HG03064 (cell line): ENCODE measurements at regions not wholly inside any gene's neighbourhood (a gene's known extent, or its start where the extent isn't known, plus 50 kb on each side); places are given as distances from the start of the nearest gene placed in this dataset.

Experiments
- ATAC-seq: cut with Tn5 transposase; IDR thresholded peaks from one replicate; pipeline ENCODE4 v1.9.1; 2021; ENCODE audit warnings: low read depth; ENCODE audit not compliant: unreplicated experiment

DNA sequence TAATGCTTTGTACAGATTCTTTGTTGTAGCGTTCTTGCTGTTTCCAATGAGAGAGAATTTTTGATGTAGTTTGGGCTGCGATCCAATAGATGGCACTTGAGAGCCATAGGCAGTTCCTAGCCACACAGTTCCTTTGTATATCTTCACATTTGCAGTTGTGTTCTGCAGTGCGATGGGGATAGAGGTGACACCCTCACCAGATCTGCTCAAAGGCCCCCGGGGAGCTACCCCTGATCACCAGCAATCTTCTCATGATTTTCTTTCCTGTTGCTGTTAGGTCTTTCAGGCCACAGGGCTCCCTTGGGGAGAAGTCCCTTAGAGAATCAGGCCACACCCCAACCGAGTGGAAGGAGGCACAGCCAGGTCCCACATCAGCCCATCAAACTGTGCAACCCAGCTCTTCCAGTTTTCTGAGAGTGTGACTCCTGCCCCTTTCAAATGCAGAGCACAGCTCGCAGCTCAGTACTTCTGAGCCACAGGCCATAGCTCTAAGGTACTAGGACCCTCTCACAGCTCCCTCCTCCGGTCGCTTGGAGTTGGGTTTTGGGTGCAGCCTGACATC, 353.7 kb downstream of the SLCO4C1 start:
- ATAC-seq = peak; percentile 77

DNA sequence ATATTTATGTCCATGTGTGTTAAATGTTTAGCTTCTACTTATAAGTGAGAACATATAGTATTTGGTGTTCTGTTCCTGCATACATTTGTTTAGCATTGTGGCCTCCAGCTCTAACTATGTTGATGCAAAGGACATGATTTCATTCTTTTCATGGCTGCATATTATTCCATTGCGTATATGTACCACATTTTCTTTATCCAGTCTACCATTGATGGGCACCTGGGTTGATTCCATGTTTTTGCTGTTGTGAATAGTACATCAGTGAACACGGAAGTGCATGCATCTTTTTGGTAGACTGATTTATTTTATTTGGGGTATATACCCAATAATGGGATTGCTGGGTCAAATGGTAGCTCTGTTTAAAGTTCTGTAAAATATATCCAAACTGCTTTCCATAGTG, 359.0 kb downstream of the SLCO4C1 start:
- no peak for ATAC-seq

DNA sequence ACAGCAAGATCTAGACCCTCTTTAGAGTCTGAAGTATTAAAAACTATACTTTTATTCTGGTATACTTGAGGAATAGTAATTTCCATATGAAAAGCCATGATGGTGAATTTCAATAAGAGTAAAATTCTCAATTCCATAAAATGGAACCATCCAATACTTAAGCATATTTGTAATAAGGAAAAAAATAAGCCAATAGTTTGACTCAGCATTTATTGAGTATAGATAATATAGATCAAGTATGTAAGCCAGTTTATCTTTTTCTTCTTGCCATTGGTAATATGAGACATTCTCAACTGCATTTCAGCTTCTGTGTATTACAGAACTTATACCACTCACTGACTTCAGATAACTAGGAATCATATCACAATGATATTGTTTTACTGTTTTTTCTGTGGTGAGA, 361.0 kb downstream of the SLCO4C1 start:
- no peak for ATAC-seq

DNA sequence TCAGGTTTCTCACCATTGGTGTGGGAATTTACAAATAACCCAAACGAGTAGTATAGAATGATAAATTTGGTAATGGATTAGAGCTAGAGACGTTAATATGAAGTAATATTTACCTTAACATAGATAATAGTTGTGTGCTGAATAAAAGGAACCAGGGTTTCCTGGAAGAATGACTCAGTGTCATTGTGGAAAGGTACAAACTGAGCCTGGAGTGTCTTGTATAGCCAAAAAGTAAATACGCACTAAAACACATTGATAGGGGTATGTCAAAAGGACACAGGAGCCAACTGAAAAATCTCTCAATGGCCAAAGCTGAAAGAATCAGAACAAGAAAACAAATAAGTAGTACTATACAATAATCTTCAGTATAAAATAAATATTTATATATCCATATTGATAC, 363.5 kb downstream of the SLCO4C1 start:
- ATAC-seq = no peak

DNA sequence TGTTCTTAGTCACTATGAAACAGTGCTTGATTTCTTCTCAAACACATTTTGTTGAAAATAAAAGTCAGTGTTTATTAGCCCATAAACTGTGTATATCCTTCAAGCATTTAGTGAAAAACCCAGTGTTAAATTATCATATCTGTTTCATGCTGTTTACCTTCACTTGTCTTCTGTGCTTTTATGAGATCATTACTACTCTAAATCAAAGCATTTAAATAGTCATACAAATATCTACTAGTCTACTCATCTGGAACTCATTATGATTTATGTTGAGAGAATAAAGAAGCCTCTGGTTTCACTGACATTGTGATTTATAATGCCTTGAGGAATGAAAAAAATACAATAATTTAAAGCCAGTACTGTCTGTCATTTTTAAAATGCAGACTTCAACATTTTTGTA, 366.5 kb downstream of the SLCO4C1 start:
- ATAC-seq = no peak

GRCh38 chr5:101917166-101917565, 378.9 kb downstream of the SLCO4C1 start:
- no peak for ATAC-seq

- ATAC-seq = no peak
These were observed 380.5 kb downstream of the SLCO4C1 start for GRCh38 chr5:101915554-101915953.

GRCh38 chr5:101904736-101905135, 391.3 kb downstream of the SLCO4C1 start:
- ATAC-seq = no peak

GRCh38 chr5:101897914-101898313, 398.2 kb downstream of the SLCO4C1 start:
- ATAC-seq = no peak

GRCh38 chr5:101894985-101895384, 401.1 kb downstream of the SLCO4C1 start:
- ATAC-seq = no peak

DNA sequence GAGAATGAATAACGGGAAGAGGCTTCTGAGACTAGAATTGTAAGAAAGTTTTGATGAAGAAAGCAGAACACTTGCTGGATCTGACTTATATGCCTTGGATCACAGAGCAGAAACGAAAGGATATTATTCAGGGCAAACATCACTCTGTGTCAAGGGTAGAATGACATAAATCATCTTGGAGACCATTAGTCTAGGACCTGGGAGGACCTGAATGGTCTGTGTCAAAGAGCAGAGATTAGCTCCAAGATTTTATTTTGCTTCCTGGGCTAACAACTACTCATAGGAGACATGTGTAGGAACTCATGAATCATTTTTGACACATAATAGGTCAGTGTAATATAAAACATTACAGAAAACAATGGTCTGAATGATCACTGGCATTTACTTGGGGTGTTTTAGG, 417.9 kb downstream of the SLCO4C1 start:
- no peak for ATAC-seq

GRCh38 chr5:101877451-101877850, 418.6 kb downstream of the SLCO4C1 start:
- ATAC-seq = no peak

DNA sequence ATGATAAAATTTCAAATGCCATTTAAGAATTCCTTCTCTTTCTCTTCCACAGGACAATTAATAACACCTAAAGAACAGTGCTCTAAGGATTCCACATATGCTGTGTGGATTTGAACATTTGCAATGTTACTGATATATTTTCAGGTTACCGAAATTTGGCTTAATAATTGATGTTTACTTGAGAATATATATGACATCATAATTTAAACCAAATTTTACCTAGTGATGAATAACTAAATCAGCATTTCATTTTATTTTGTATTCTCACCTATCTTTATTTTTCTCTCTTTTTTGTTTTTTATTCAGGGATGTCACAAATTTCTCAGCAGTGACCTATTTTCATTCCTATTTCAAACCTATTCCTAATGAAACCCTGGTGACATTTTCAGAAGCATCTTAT, 429.6 kb downstream of the SLCO4C1 start:
- no peak for ATAC-seq

- ATAC-seq = no peak
These were observed 435.5 kb downstream of the SLCO4C1 start for GRCh38 chr5:101860563-101860962.

DNA sequence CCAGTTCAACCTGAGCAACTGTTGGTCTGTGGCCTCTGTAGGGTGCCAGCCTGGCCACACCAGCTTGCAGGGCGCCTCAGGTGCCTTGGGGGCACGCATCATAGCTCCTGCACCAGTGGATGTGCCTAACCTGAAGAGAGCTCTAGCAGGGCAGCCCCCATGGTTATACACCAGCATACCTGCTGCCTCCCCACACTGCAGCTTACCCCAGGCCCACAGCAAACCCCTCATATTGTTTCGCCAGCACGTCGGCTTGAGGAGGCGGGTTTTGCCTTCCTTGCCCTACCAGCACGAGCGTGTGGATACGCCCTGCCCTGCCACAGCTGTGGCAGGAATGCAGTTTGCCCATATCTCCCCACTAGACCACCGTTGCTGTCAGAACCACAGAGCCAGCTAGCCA, 435.9 kb downstream of the SLCO4C1 start:
- no peak for ATAC-seq

- no peak for ATAC-seq
These were observed 449.6 kb downstream of the SLCO4C1 start for GRCh38 chr5:101846496-101846895.

DNA sequence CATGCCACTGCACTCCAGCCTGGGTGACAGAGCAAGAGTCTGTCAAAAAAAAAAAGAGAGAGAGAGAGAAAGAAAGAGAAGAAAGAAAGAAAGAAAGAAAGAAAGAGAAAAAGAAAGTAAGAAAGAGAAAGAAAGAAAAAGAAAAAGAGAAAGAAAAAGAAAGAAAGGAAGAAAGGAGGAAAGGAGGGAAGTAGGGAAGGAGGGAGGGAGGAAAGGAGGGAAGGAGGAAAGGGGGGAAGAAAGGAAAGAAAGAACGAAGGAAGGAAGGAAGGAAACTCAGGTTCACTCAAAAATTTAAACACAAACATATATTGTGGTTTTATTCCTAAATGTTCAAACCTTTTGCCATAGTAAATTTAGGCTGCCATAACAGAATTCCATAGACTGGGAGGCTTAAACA, 453.0 kb downstream of the SLCO4C1 start:
- ATAC-seq = no peak

DNA sequence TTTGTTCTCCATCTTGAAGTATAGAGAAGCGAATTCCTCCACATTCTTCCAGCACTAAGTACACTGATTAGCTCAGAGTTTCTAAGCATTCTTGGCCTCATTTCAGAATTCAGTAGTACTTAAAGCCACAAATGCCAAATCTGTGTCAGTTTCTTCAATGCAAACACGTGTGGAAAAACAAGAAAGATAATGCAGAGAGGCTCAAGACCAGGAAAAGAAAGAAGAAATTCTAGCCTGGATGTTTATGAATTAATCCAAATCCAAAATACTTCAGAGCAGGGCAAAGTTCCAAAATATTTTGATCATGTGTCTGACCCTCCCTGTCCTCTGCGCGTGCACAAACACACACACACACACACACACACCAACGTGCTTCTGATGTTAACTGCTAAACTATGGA, 457.6 kb downstream of the SLCO4C1 start:
- no peak for ATAC-seq

DNA sequence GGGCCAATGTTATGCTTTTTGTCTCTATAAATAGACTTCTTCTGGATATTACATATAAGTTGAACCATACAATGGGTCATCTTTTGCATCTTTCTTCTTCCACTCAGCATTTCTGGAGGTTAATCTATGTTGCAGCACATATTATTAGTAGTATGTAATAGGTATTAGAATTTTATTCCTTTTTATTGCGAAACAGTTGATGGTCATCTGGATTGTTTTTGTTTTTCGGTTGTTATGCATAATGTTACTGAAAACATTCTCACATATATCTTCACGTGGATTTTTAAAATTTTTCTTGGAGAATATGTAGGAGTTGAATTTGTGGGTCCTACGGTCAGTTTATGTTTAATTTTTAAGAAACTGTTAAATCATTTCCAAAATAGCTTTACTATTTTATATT, 466.8 kb downstream of the SLCO4C1 start:
- ATAC-seq = no peak

- ATAC-seq = no peak
These were observed 484.6 kb downstream of the SLCO4C1 start for GRCh38 chr5:101811466-101811865.

- ATAC-seq = no peak
These were observed 489.7 kb downstream of the SLCO4C1 start for GRCh38 chr5:101806410-101806809.

DNA sequence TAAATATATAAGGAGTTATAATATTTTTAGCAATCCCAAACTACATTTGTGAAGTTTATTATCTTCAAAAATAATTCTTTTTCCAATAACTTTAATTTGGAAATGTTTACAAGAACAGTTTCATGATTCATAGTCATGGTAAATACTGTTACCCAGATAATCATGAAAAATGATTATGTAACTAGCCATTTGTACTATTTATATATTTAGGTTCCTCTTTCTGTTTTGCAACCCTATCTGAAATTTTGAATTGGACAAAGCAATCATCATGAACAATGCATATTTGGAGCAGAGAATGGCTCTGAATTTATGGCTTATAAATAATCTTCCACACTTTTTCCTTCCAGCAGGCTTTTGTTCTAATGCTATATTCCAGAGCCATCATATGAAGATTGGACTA, 499.7 kb downstream of the SLCO4C1 start:
- no peak for ATAC-seq

DNA sequence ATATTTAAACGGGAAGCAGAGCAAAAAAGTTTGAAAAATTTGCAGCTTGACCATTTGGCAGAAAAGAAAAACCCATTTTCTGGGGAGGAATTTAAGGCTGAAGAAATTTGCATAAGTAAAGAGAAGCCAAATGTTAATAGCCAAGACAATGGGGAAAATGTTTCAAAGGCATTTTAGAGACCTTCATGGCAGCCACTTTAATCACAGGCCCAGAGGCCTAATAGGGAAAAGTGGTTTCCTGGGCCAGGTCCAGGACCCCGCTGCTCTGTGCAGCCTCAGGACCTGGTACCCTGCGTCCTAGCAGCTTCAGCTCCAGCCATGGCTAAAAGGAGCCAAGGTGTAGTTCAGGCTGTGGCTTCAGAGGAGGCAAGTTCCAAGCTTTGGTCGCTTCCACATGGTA, 507.3 kb downstream of the SLCO4C1 start:
- ATAC-seq = no peak
